ENCODE measurements at regions not wholly inside any gene's neighbourhood (a gene's known extent, or its start where the extent isn't known, plus 50 kb on each side); places are given as distances from the start of the nearest gene placed in this dataset.
"Not testable (repeated sequence)": the region's sequence is repeated elsewhere in the genome, so short reads cannot be mapped to it uniquely, and the experiment has no call there.

DNA sequence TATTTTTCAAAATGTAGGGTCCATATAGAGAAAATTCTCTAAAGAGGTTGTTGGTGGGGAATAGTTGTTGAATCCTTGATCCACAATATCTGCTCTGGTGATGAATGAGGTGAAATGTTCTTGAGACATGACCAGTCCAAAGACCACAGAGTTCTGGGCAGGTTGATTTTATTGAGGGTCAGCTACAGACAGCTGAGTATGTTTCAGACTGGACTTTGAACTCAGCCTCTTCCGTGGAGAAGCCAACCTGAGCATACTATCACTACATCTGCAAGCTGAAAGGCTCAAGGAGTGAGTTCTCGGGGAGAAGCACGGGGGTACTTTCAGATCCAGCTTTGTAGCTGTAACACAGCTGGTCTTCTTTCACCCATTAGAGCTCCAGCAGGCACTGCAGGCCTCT is 168.4 kb upstream of the NPY2R start:
- H3K9me2 ChIP-seq (replicated peaks; ENCODE audit: control insufficient read depth, low read length) = no peaks in the 10 kb centered on the region
- H3K79me2 ChIP-seq (ENCODE audit: control insufficient read depth, low read length) = no peaks in the 10 kb centered on the region
- H3K27me3 ChIP-seq (ENCODE audit: control insufficient read depth, low read length) = no peaks in the 10 kb centered on the region
- TF ChIP-seq, protein P1, sequence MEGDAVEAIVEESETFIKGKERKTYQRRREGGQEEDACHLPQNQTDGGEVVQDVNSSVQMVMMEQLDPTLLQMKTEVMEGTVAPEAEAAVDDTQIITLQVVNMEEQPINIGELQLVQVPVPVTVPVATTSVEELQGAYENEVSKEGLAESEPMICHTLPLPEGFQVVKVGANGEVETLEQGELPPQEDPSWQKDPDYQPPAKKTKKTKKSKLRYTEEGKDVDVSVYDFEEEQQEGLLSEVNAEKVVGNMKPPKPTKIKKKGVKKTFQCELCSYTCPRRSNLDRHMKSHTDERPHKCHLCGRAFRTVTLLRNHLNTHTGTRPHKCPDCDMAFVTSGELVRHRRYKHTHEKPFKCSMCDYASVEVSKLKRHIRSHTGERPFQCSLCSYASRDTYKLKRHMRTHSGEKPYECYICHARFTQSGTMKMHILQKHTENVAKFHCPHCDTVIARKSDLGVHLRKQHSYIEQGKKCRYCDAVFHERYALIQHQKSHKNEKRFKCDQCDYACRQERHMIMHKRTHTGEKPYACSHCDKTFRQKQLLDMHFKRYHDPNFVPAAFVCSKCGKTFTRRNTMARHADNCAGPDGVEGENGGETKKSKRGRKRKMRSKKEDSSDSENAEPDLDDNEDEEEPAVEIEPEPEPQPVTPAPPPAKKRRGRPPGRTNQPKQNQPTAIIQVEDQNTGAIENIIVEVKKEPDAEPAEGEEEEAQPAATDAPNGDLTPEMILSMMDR (IDR thresholded peaks at IDR 0.05; ENCODE audit: low read depth, low read length, poor library complexity, severe bottlenecking) = no peak
- TF ChIP-seq EZH2phosphoT487 (IDR thresholded peaks at IDR 0.05; ENCODE audit: borderline replicate concordance, low read length) = no peak
- H3K27ac ChIP-seq (ENCODE audit: low read depth, low read length) = no peak overlapping the region
- H3K9me3 ChIP-seq (ENCODE audit: control insufficient read depth, insufficient read depth, low read length) = no peaks in the 10 kb centered on the region
- no peaks in the 10 kb centered on the region for H4K20me1 ChIP-seq (ENCODE audit: control insufficient read depth, insufficient read depth, low read depth, low read length)
- no peaks in the 10 kb centered on the region for H3K4me1 ChIP-seq (ENCODE audit: control insufficient read depth, low read length)
- H3K36me3 ChIP-seq (ENCODE audit: control insufficient read depth, low read length) = no peaks in the 10 kb centered on the region
- H3K4me3 ChIP-seq (ENCODE audit: low read length) = no peak overlapping the region
- no peaks in the 10 kb centered on the region for H3F3A ChIP-seq (ENCODE audit: control insufficient read depth, insufficient read depth)
- H3K4me2 ChIP-seq (ENCODE audit: low read length) = no peak overlapping the region

DNA sequence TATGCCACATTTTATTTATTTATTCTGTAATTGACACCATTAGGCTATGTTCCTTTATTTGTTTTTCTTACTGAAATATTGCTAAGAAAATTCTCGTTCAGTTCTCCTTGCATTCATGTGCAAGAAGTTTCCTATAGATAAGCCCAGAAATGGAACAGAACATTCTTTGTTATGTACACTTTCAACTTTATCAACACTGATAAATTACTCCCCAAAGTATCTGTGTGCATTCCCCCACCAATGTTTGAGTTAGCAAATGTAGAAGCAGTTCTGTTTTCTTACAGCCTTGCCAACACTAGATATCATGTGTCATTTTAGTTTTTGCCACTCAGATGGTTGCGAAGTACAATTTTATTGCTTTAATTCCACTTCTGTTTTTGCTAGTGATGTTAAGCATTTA is 166.4 kb upstream of the NPY2R start:
- no peaks in the 10 kb centered on the region for H3K36me3 ChIP-seq (ENCODE audit: control insufficient read depth, low read length)
- no peaks in the 10 kb centered on the region for H3K4me1 ChIP-seq (ENCODE audit: control insufficient read depth, low read length)
- H3K27ac ChIP-seq (ENCODE audit: low read depth, low read length) = no peak overlapping the region
- no peaks in the 10 kb centered on the region for H4K20me1 ChIP-seq (ENCODE audit: control insufficient read depth, insufficient read depth, low read depth, low read length)
- H3K79me2 ChIP-seq (ENCODE audit: control insufficient read depth, low read length) = no peaks in the 10 kb centered on the region
- H3K9me2 ChIP-seq (replicated peaks; ENCODE audit: control insufficient read depth, low read length) = no peaks in the 10 kb centered on the region
- no peak overlapping the region for H3K4me2 ChIP-seq (ENCODE audit: low read length)
- TF ChIP-seq, protein P1 (IDR thresholded peaks at IDR 0.05; ENCODE audit: low read depth, low read length, poor library complexity, severe bottlenecking) = no peak
- TF ChIP-seq EZH2phosphoT487 (IDR thresholded peaks at IDR 0.05; ENCODE audit: borderline replicate concordance, low read length) = no peak
- no peak overlapping the region for H3K4me3 ChIP-seq (ENCODE audit: low read length)
- H3K27me3 ChIP-seq (ENCODE audit: control insufficient read depth, low read length) = no peaks in the 10 kb centered on the region
- H3K9me3 ChIP-seq (ENCODE audit: control insufficient read depth, insufficient read depth, low read length) = no peaks in the 10 kb centered on the region
- H3F3A ChIP-seq (ENCODE audit: control insufficient read depth, insufficient read depth) = no peaks in the 10 kb centered on the region

DNA sequence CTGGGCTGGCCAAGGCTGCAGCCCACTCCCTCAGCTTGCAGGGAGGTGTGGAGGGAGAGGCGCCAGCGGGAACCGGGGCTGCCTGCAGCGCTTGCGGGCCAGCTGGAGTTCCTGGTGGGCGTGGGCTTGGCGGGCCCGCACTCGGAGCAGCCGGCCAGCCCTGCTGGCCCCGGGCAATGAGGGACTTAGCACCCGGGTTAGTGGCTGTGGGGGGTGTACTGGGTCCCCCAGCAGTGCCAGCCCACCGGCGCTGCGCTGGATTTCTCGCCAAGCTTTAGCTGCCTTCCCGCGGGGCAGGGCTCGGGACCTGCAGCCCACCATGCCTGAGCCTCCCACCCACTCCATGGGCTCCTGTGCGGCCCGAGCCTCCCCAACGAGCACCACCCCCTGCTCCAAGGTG is 164.2 kb upstream of the NPY2R start:
- not testable (repeated sequence) for H3K4me3 ChIP-seq (ENCODE audit: low read length); H3K27me3 ChIP-seq (ENCODE audit: control insufficient read depth, low read length); H3K27ac ChIP-seq (ENCODE audit: low read depth, low read length); H3K9me2 ChIP-seq (replicated peaks; ENCODE audit: control insufficient read depth, low read length); H3K79me2 ChIP-seq (ENCODE audit: control insufficient read depth, low read length); H3K4me2 ChIP-seq (ENCODE audit: low read length); H3K9me3 ChIP-seq (ENCODE audit: control insufficient read depth, insufficient read depth, low read length); H3K4me1 ChIP-seq (ENCODE audit: control insufficient read depth, low read length); H3F3A ChIP-seq (ENCODE audit: control insufficient read depth, insufficient read depth); H3K36me3 ChIP-seq (ENCODE audit: control insufficient read depth, low read length); H4K20me1 ChIP-seq (ENCODE audit: control insufficient read depth, insufficient read depth, low read depth, low read length)

DNA sequence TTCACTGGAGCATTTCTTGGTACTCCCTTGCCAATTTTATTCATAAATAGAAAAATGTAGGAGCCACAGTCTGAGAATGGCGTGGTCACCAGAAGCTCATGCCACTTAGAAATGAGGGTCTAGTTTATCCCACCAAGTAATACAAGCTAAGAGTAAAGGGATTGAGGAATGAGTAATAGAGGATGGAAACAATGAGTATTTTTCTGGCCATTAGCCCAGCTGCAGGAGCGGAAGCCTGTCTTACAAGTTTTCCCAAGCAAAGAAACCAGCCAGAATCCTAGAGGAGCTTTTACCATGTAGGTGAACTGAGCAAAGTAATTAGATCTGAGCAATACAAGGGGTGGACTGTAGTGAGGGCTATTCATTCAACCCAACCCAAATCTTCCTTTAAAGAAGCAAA is 160.7 kb upstream of the NPY2R start:
- no peak for TF ChIP-seq EZH2phosphoT487 (IDR thresholded peaks at IDR 0.05; ENCODE audit: borderline replicate concordance, low read length)
- TF ChIP-seq, protein P1 (IDR thresholded peaks at IDR 0.05; ENCODE audit: low read depth, low read length, poor library complexity, severe bottlenecking) = no peak
- H3K79me2 ChIP-seq (ENCODE audit: control insufficient read depth, low read length) = no peaks in the 10 kb centered on the region
- H3K4me3 ChIP-seq (ENCODE audit: low read length) = no peak overlapping the region
- no peak overlapping the region for H3K4me2 ChIP-seq (ENCODE audit: low read length)
- no peaks in the 10 kb centered on the region for H3K36me3 ChIP-seq (ENCODE audit: control insufficient read depth, low read length)
- no peaks in the 10 kb centered on the region for H3K27me3 ChIP-seq (ENCODE audit: control insufficient read depth, low read length)
- H3F3A ChIP-seq (ENCODE audit: control insufficient read depth, insufficient read depth) = no peaks in the 10 kb centered on the region
- H3K9me2 ChIP-seq (replicated peaks; ENCODE audit: control insufficient read depth, low read length) = no peaks in the 10 kb centered on the region
- no peaks in the 10 kb centered on the region for H3K4me1 ChIP-seq (ENCODE audit: control insufficient read depth, low read length)
- H3K9me3 ChIP-seq (ENCODE audit: control insufficient read depth, insufficient read depth, low read length) = no peaks in the 10 kb centered on the region
- H4K20me1 ChIP-seq (ENCODE audit: control insufficient read depth, insufficient read depth, low read depth, low read length) = no peaks in the 10 kb centered on the region
- no peak overlapping the region for H3K27ac ChIP-seq (ENCODE audit: low read depth, low read length)

DNA sequence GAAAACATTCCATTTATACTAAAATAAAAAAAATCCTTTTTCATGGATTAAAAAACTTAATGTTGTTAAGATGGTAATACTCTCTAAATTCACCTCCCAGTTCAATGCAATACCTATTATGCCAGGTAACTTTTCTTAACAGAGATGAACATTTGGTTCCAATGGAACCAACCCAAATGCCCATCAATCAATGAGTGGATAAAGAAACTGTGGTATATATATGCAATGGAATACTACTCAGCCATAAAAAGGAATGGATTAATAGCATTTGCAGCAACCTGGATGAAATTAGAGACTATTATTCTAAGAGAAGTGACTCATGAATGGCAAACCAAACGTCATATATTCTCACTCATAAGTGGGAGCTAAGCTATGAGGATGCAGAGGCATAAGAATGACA is 154.4 kb upstream of the NPY2R start:
- not testable (repeated sequence) for H4K20me1 ChIP-seq (ENCODE audit: control insufficient read depth, insufficient read depth, low read depth, low read length); H3K27ac ChIP-seq (ENCODE audit: low read depth, low read length); H3K4me2 ChIP-seq (ENCODE audit: low read length); H3K27me3 ChIP-seq (ENCODE audit: control insufficient read depth, low read length); H3K36me3 ChIP-seq (ENCODE audit: control insufficient read depth, low read length); H3K4me3 ChIP-seq (ENCODE audit: low read length); H3K79me2 ChIP-seq (ENCODE audit: control insufficient read depth, low read length); H3K9me3 ChIP-seq (ENCODE audit: control insufficient read depth, insufficient read depth, low read length); H3F3A ChIP-seq (ENCODE audit: control insufficient read depth, insufficient read depth); H3K4me1 ChIP-seq (ENCODE audit: control insufficient read depth, low read length); H3K9me2 ChIP-seq (replicated peaks; ENCODE audit: control insufficient read depth, low read length)
